ENCODE measurements at regions not wholly inside any gene's neighbourhood (a gene's known extent, or its start where the extent isn't known, plus 50 kb on each side); places are given as distances from the start of the nearest gene placed in this dataset.

DNA sequence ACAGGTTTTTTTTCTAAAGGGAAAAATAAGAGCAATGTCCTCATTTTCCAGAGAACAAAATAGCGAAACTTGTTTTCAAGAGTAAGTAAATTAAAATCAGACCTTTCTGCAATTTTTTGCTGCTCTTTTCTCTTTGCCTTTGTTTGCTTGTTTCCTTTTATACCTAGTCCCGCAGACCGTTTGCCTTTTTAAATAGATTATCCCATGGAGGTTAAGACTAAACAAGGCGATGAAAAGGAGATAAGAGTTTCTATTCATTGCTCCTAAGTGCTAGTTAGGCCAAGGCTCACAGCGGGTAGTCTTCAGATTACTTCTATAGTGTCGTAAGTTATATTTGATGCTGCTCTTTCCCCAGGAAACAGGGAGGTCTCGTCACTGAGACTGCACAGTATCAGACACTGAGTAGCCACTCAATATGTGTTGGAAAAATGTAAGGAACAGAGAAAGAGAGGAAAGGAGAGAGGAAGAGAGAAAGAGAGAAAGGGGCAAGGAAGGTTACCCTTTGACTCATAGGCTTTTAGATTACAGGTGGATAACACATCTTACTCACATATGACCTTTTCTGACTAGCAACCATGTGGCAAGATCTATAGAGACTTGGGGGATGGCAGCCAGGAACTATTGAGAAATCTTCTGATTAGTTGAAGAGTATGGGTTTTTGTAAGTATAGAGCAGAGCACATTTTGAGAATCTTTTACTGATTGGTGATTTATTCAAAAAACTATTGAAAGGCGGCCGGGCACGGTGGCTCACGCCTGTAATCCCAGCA, 107.5 kb upstream of the PARP11 start:
- TF ChIP-seq FOXM1 (IDR thresholded peaks at IDR 0.05; ENCODE audit: borderline replicate concordance, low read depth) (no peak), CREB1 (IDR thresholded peaks at IDR 0.05; ENCODE audit: low read depth) (no peak), TEAD4 (IDR thresholded peaks at IDR 0.05) (no peak), NFIC (IDR thresholded peaks at IDR 0.05) (no peak), RAD21 (IDR thresholded peaks at IDR 0.05; ENCODE audit: low read depth) (no peak), EP300 (IDR thresholded peaks at IDR 0.05; ENCODE audit: borderline replicate concordance) (no peak), EGR1 (IDR thresholded peaks at IDR 0.05) (no peak), YY1 (IDR thresholded peaks at IDR 0.05; ENCODE audit: low read depth) (no peak), ZBTB7A (IDR thresholded peaks at IDR 0.05; ENCODE audit: low read depth) (no peak)
- TF ChIP-seq, protein P1, sequence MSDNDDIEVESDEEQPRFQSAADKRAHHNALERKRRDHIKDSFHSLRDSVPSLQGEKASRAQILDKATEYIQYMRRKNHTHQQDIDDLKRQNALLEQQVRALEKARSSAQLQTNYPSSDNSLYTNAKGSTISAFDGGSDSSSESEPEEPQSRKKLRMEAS (IDR thresholded peaks at IDR 0.05) = no peak
- TF ChIP-seq, protein P2, sequence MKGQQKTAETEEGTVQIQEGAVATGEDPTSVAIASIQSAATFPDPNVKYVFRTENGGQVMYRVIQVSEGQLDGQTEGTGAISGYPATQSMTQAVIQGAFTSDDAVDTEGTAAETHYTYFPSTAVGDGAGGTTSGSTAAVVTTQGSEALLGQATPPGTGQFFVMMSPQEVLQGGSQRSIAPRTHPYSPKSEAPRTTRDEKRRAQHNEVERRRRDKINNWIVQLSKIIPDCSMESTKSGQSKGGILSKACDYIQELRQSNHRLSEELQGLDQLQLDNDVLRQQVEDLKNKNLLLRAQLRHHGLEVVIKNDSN (IDR thresholded peaks at IDR 0.05) = no peak
